Mucosa of descending colon (tissue), 3 donors: ENCODE measurements at regions not wholly inside any gene's neighbourhood (a gene's known extent, or its start where the extent isn't known, plus 50 kb on each side); places are given as distances from the start of the nearest gene placed in this dataset.

Source experiments
- ATAC-seq: fragments of 200-7000 bp; cut with Tn5 transposase; one replicate; pipeline ENCODE4 v1.9.1; 2020; ENCODE audit warnings: mild to moderate bottlenecking, moderate library complexity
- DNase-seq, 3 donors: peaks; one replicate each; pipeline ENCODE4 v3.0.0-alpha.2; 2020
- H3K36me3 ChIP-seq: fragments of 200-600 bp; one replicate; pipeline ENCODE4 v1.8.0; 2021; ENCODE audit warnings: low read depth, mild to moderate bottlenecking
- H3K4me1 ChIP-seq: fragments of 200-600 bp; one replicate; pipeline ENCODE4 v1.8.0; 2021; ENCODE audit warnings: low read depth, mild to moderate bottlenecking
- H3K4me3 ChIP-seq: fragments of 200-600 bp; one replicate; pipeline ENCODE4 v1.8.0; 2021; ENCODE audit warnings: mild to moderate bottlenecking
- H3K9me3 ChIP-seq: fragments of 200-600 bp; one replicate; pipeline ENCODE4 v1.8.0; 2021; ENCODE audit warnings: mild to moderate bottlenecking
- intact Hi-C, 2 donors: fragments of 100-400 bp; cut with DNase I in 1 of 2; cut with micrococcal nuclease in 1 of 2; formaldehyde crosslinking; loops; one replicate each; pipeline versions ENCODE4 v1.11.0 to v1.11.1; 2022; cut with DNase I, micrococcal nuclease
- TF ChIP-seq, protein P1 (sequence below): fragments of 200-600 bp; IDR thresholded peaks from one replicate; pipeline ENCODE4 v1.8.0; 2022; ENCODE audit warnings: antibody characterized with exemption, mild to moderate bottlenecking
- donor health status: DM: no; HTN: no; CAD: no; lungs with moderate emphysema.
- donor health status: DM: no; HTN: no; CAD: no.
- donor health status: DM: no; HTN: yes; CAD: no.

- intact Hi-C loops, result no loop called here
- no peak for DNase-seq
- no peak for ATAC-seq
Observed at GRCh38 chr4:137394018-137394417, 138.3 kb downstream of the PCDH18 start.

DNA sequence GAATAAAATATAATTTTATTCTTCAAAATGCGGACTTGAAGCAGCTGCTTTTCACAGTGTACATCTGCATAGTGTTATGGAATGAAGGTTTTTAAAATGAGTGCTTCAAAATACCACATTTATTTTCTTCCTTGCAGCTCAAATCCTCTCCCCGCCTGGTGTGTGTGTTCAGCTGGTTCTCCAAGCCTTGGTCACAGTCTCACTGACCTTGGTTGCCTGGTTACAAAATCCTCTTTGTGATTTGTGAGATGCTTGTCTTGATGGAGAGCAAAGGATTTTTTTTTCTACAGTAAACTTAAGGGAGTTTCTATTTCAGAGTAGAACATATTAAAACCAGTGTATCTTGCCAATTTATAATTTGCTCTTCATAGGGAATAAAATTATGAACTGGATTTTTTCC, 139.2 kb downstream of the PCDH18 start:
- ATAC-seq, result no peak
- DNase-seq, result no peak
- Histone ChIP-seq H3K4me3 (no peak overlapping the region), H3K4me1 (no peaks in the 10 kb centered on the region), H3K9me3 (no peaks in the 10 kb centered on the region), H3K36me3 (no peaks in the 10 kb centered on the region)
- TF ChIP-seq, protein P1, sequence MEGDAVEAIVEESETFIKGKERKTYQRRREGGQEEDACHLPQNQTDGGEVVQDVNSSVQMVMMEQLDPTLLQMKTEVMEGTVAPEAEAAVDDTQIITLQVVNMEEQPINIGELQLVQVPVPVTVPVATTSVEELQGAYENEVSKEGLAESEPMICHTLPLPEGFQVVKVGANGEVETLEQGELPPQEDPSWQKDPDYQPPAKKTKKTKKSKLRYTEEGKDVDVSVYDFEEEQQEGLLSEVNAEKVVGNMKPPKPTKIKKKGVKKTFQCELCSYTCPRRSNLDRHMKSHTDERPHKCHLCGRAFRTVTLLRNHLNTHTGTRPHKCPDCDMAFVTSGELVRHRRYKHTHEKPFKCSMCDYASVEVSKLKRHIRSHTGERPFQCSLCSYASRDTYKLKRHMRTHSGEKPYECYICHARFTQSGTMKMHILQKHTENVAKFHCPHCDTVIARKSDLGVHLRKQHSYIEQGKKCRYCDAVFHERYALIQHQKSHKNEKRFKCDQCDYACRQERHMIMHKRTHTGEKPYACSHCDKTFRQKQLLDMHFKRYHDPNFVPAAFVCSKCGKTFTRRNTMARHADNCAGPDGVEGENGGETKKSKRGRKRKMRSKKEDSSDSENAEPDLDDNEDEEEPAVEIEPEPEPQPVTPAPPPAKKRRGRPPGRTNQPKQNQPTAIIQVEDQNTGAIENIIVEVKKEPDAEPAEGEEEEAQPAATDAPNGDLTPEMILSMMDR, result no peak
- intact Hi-C loops, result no loop called here

More at GRCh38 chr4:137394018-137394417, 138.3 kb downstream of the PCDH18 start:
- H3K4me3 ChIP-seq, result no peak overlapping the region
- H3K4me1 ChIP-seq, result no peaks in the 10 kb centered on the region
- TF ChIP-seq, protein P1, result no peak
- H3K9me3 ChIP-seq, result no peaks in the 10 kb centered on the region
- H3K36me3 ChIP-seq, result no peaks in the 10 kb centered on the region

DNA sequence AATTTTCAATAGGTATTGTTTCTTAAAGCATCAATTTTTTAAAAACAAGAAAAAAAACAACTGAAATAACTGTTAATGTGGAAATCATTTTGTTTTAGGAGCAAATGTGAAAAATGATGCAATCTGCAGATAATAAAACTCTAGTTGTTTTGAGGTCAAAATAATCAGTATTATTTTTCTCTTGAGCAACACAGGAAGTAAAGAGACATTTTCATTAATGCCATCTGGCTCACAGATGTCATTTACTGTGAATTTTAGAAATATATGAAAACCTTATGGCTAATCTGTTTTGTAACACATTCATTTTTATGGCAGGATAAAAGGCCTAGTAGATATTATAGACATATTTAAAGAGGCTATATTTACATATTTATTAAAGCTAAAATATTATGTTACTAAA, 141.6 kb downstream of the PCDH18 start:
- ATAC-seq (no peak), DNase-seq (no peak)
- TF ChIP-seq, protein P1, result no peak
- Histone ChIP-seq H3K4me3 (no peak overlapping the region), H3K9me3 (no peaks in the 10 kb centered on the region), H3K4me1 (no peaks in the 10 kb centered on the region), H3K36me3 (no peaks in the 10 kb centered on the region)
- intact Hi-C loops, result no loop called here

DNA sequence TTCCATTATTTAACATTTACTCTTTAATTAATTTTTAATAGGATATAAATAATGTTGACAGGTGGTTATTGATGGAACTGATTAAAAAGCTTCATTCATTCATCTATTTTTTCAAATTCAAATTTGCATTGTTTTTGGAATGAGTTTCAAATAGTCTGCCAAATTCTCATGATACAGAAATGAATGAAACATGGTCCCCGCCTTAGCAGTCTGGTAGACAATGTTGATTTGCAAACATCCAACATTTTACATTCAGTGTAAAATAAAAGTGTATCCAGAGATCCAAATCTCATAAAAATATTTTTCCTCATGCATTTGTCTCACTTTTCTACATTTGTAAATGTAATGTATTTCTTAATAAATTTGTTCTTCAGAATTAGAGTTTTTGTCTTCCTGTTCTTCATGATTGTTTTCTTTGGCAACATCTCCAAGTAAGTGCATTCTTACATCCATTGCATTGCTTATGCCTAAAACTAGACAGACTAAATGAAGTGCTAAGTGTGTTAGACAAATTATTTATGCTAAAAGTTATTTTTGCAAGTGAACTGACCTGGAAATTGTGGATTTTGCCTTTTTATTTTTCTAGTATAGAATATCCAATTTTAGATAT, 142.3 kb downstream of the PCDH18 start:
- Histone ChIP-seq H3K9me3 (no peaks in the 10 kb centered on the region), H3K4me3 (no peak overlapping the region), H3K36me3 (no peaks in the 10 kb centered on the region), H3K4me1 (no peaks in the 10 kb centered on the region)
- TF ChIP-seq, protein P1, result no peak
- DNase-seq (no peak), ATAC-seq (no peak)
- intact Hi-C loops, result no loop called here

- DNase-seq (no peak), ATAC-seq (no peak)
- intact Hi-C loops, result no loop called here
- H3K36me3 ChIP-seq, result no peaks in the 10 kb centered on the region
- TF ChIP-seq, protein P1, result no peak
- H3K9me3 ChIP-seq, result no peaks in the 10 kb centered on the region
- H3K4me1 ChIP-seq, result no peaks in the 10 kb centered on the region
- H3K4me3 ChIP-seq, result no peak overlapping the region
Observed at GRCh38 chr4:137387924-137388323, 144.4 kb downstream of the PCDH18 start.

DNA sequence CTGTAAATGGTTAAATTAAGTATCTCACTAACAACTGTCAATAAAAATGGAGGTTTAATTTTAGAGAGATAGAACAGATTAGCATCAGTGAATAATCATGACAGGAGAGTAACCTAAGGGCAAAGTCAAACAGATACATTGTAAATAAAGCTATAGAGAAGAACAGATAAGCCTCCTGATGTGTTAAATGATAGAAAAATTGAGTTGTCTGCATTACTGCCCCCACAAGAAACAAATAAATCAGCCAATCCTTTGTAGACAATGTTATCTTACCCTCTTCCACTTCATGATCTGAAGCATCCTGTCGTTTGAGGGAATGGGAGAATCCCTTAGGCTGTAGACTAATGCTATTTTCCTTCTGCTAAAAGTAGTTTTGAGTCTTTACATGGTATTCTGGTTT, 147.8 kb downstream of the PCDH18 start:
- H3K4me3 ChIP-seq, result no peak overlapping the region
- DNase-seq, result no peak

More for the DNA sequence above, 147.8 kb downstream of the PCDH18 start:
- Histone ChIP-seq H3K9me3 (no peaks in the 10 kb centered on the region), H3K4me1 (no peaks in the 10 kb centered on the region), H3K36me3 (no peaks in the 10 kb centered on the region)
- ATAC-seq, result no peak
- TF ChIP-seq, protein P1, result no peak
- intact Hi-C loops, result no loop called here
